ENCODE measurements at regions not wholly inside any gene's neighbourhood (a gene's known extent, or its start where the extent isn't known, plus 50 kb on each side); places are given as distances from the start of the nearest gene placed in this dataset.

DNA sequence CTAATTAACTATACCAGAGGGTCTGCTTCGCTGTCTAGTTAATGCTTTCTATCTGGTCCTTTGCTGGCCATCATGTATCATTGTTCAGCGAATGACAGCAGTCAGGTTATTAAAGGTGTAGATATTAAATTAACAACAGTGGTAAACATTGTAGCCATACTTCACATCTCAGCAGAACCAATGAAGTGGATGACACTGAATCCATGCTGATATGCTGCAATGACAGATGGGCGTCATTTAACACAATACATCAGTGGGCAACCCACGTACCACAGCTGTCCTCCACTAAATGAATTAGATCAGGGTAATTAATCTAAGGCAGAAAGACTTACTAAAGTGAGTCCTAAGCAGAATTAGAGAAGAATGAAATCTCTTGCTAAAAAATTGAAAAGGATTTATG, 767.2 kb downstream of the NXPH1 start:
- H3K9ac ChIP-seq (ENCODE audit: low read length), result no peak overlapping the region
- TF ChIP-seq, protein P1, sequence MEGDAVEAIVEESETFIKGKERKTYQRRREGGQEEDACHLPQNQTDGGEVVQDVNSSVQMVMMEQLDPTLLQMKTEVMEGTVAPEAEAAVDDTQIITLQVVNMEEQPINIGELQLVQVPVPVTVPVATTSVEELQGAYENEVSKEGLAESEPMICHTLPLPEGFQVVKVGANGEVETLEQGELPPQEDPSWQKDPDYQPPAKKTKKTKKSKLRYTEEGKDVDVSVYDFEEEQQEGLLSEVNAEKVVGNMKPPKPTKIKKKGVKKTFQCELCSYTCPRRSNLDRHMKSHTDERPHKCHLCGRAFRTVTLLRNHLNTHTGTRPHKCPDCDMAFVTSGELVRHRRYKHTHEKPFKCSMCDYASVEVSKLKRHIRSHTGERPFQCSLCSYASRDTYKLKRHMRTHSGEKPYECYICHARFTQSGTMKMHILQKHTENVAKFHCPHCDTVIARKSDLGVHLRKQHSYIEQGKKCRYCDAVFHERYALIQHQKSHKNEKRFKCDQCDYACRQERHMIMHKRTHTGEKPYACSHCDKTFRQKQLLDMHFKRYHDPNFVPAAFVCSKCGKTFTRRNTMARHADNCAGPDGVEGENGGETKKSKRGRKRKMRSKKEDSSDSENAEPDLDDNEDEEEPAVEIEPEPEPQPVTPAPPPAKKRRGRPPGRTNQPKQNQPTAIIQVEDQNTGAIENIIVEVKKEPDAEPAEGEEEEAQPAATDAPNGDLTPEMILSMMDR (IDR thresholded peaks at IDR 0.05; ENCODE audit: poor library complexity, severe bottlenecking), result no peak
- TF ChIP-seq TAF1 (IDR thresholded peaks at IDR 0.05; ENCODE audit: low read depth) (no peak), RAD21 (conservative IDR thresholded peaks at IDR 0.05) (no peak), EP300 (conservative IDR thresholded peaks at IDR 0.05; ENCODE audit: poor library complexity, severe bottlenecking) (no peak)
- H3K4me3 ChIP-seq (ENCODE audit: low read length), result no peak overlapping the region
- no peak overlapping the region for H3K27ac ChIP-seq (ENCODE audit: low read length)
- no peaks in the 10 kb centered on the region for H3K79me2 ChIP-seq (replicated peaks; ENCODE audit: insufficient read depth, low read length)
- no peaks in the 10 kb centered on the region for H4K20me1 ChIP-seq (ENCODE audit: insufficient read depth)
- H3F3A ChIP-seq (ENCODE audit: insufficient read depth, low read length, poor library complexity, severe bottlenecking), result no peaks in the 10 kb centered on the region
- no peak overlapping the region for H2AFZ ChIP-seq (ENCODE audit: low read depth, low read length)
- no peak overlapping the region for H3K4me2 ChIP-seq (ENCODE audit: low read length)
- H3K9me2 ChIP-seq (ENCODE audit: insufficient read depth, low read length), result no peaks in the 10 kb centered on the region
- H3K36me3 ChIP-seq (ENCODE audit: insufficient read depth, low read length), result no peaks in the 10 kb centered on the region
- no peaks in the 10 kb centered on the region for H3K9me3 ChIP-seq (ENCODE audit: low read length)
- no peaks in the 10 kb centered on the region for H3K27me3 ChIP-seq (ENCODE audit: insufficient read depth, low read depth, low read length)

DNA sequence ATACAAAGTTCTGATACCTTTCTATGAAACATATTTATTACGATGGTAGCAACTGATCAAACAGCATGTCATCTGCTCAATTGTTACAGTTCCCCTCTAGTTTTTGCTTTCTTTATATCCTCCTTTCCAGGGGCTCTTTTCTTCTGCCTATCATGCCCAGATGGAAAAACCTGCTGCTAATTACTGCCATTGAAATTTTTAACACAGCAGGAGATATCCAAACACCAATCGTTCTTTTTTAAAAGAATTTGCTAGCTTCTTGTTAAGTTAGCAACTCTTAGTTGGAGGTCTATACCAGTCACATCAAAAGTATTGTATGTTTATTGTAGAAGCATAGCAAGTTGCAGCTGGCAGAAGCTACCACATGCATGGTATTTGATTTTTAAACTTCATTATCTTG, 768.5 kb downstream of the NXPH1 start:
- no peak overlapping the region for H3K4me2 ChIP-seq (ENCODE audit: low read length)

More for the DNA sequence above, 768.5 kb downstream of the NXPH1 start:
- no peaks in the 10 kb centered on the region for H3F3A ChIP-seq (ENCODE audit: insufficient read depth, low read length, poor library complexity, severe bottlenecking)
- H3K27ac ChIP-seq (ENCODE audit: low read length), result no peak overlapping the region
- H3K79me2 ChIP-seq (replicated peaks; ENCODE audit: insufficient read depth, low read length), result no peaks in the 10 kb centered on the region
- H4K20me1 ChIP-seq (ENCODE audit: insufficient read depth), result no peaks in the 10 kb centered on the region
- no peaks in the 10 kb centered on the region for H3K36me3 ChIP-seq (ENCODE audit: insufficient read depth, low read length)
- no peak for TF ChIP-seq EZH2 (IDR thresholded peaks at IDR 0.05; ENCODE audit: borderline replicate concordance, insufficient read depth, low read length, poor library complexity, severe bottlenecking)
- TF ChIP-seq RAD21 (conservative IDR thresholded peaks at IDR 0.05), result no peak
- TF ChIP-seq, protein P2, sequence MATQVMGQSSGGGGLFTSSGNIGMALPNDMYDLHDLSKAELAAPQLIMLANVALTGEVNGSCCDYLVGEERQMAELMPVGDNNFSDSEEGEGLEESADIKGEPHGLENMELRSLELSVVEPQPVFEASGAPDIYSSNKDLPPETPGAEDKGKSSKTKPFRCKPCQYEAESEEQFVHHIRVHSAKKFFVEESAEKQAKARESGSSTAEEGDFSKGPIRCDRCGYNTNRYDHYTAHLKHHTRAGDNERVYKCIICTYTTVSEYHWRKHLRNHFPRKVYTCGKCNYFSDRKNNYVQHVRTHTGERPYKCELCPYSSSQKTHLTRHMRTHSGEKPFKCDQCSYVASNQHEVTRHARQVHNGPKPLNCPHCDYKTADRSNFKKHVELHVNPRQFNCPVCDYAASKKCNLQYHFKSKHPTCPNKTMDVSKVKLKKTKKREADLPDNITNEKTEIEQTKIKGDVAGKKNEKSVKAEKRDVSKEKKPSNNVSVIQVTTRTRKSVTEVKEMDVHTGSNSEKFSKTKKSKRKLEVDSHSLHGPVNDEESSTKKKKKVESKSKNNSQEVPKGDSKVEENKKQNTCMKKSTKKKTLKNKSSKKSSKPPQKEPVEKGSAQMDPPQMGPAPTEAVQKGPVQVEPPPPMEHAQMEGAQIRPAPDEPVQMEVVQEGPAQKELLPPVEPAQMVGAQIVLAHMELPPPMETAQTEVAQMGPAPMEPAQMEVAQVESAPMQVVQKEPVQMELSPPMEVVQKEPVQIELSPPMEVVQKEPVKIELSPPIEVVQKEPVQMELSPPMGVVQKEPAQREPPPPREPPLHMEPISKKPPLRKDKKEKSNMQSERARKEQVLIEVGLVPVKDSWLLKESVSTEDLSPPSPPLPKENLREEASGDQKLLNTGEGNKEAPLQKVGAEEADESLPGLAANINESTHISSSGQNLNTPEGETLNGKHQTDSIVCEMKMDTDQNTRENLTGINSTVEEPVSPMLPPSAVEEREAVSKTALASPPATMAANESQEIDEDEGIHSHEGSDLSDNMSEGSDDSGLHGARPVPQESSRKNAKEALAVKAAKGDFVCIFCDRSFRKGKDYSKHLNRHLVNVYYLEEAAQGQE (IDR thresholded peaks at IDR 0.05; ENCODE audit: borderline replicate concordance), result no peak
- no peak for TF ChIP-seq EP300 (conservative IDR thresholded peaks at IDR 0.05; ENCODE audit: poor library complexity, severe bottlenecking)
- TF ChIP-seq SMC3 (conservative IDR thresholded peaks at IDR 0.05; ENCODE audit: poor library complexity), result no peak
- no peak for TF ChIP-seq TAF1 (IDR thresholded peaks at IDR 0.05; ENCODE audit: low read depth)
- TF ChIP-seq MXI1 (conservative IDR thresholded peaks at IDR 0.05; ENCODE audit: poor library complexity, severe bottlenecking), result no peak
- no peak for TF ChIP-seq POLR2AphosphoS5 (IDR thresholded peaks at IDR 0.05)
- TF ChIP-seq, protein P1 (IDR thresholded peaks at IDR 0.05; ENCODE audit: poor library complexity, severe bottlenecking), result no peak
- no peaks in the 10 kb centered on the region for H3K9me2 ChIP-seq (ENCODE audit: insufficient read depth, low read length)
- H2AFZ ChIP-seq (ENCODE audit: low read depth, low read length), result no peak overlapping the region
- H3K9me3 ChIP-seq (ENCODE audit: low read length), result no peaks in the 10 kb centered on the region
- no peaks in the 10 kb centered on the region for H3K27me3 ChIP-seq (ENCODE audit: insufficient read depth, low read depth, low read length)
- H3K4me3 ChIP-seq (ENCODE audit: low read length), result no peak overlapping the region
- H3K9ac ChIP-seq (ENCODE audit: low read length), result no peak overlapping the region

Measured in neural cell (in vitro differentiated cells).